ENCODE measurements at regions not wholly inside any gene's neighbourhood (a gene's known extent, or its start where the extent isn't known, plus 50 kb on each side); places are given as distances from the start of the nearest gene placed in this dataset.
"Not testable (repeated sequence)": the region's sequence is repeated elsewhere in the genome, so short reads cannot be mapped to it uniquely, and the experiment has no call there.

DNA sequence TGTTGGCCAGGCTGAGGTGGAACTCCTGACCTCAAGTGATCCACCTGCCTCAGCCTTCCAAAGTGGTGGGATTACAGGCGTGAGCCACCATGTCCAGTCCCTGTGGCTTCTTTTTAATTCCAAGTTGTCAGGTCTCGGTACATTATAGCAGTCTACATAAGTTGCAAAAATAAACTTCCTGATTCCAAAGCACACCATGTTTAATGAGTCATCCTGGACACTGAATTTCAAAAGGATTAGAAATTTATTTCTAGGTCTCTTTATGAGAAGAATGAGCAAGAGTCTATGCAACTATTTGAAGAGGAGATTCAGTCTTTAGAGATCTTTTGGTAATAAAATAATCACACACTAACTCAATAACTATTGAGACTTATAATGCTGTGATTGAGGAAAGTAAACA, 63.9 kb upstream of the MCHR2 start:
- Histone ChIP-seq H3K79me2 (ENCODE audit: insufficient read depth, low read depth) (no peaks in the 10 kb centered on the region), H3K27ac (no peak overlapping the region), H3K4me2 (no peak overlapping the region), H3K27me3 (ENCODE audit: insufficient read depth, low read depth) (no peaks in the 10 kb centered on the region), H3K4me1 (ENCODE audit: low read depth, poor library complexity, severe bottlenecking) (no peaks in the 10 kb centered on the region), H3K36me3 (ENCODE audit: insufficient read depth) (no peaks in the 10 kb centered on the region), H2AFZ (ENCODE audit: low read depth) (no peak overlapping the region), H3K9ac (no peak overlapping the region), H3K4me3 (IDR thresholded peaks at IDR 0.05; ENCODE audit: insufficient read depth, low read depth, low read length) (no peak overlapping the region), H4K20me1 (ENCODE audit: insufficient read depth) (no peaks in the 10 kb centered on the region)
- TF ChIP-seq, protein P1, sequence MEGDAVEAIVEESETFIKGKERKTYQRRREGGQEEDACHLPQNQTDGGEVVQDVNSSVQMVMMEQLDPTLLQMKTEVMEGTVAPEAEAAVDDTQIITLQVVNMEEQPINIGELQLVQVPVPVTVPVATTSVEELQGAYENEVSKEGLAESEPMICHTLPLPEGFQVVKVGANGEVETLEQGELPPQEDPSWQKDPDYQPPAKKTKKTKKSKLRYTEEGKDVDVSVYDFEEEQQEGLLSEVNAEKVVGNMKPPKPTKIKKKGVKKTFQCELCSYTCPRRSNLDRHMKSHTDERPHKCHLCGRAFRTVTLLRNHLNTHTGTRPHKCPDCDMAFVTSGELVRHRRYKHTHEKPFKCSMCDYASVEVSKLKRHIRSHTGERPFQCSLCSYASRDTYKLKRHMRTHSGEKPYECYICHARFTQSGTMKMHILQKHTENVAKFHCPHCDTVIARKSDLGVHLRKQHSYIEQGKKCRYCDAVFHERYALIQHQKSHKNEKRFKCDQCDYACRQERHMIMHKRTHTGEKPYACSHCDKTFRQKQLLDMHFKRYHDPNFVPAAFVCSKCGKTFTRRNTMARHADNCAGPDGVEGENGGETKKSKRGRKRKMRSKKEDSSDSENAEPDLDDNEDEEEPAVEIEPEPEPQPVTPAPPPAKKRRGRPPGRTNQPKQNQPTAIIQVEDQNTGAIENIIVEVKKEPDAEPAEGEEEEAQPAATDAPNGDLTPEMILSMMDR (conservative IDR thresholded peaks at IDR 0.05; ENCODE audit: low read depth, low read length) = no peak

DNA sequence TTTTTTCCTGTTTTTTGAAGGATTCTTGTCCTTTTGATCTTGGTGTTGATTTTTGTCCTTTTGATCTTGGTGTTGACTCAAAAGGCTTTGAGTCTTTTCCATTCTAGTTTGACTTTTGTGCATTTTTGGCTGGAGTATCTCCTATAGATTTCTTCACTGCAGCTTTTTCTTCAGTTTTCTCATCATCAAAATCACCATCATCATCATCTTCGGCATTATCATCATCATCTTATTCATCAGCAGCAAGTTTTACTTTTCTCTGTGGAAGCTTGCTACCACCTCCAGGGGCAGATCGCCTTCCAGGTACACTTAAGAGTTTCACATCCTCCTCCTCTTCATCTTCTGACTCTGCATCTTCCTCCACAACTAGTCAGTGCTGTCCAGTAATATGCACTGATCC, 56.5 kb upstream of the MCHR2 start:
- Histone ChIP-seq H3K27ac (no peak overlapping the region), H3K4me1 (ENCODE audit: low read depth, poor library complexity, severe bottlenecking) (no peaks in the 10 kb centered on the region), H2AFZ (ENCODE audit: low read depth) (no peak overlapping the region), H4K20me1 (ENCODE audit: insufficient read depth) (no peaks in the 10 kb centered on the region), H3K36me3 (ENCODE audit: insufficient read depth) (no peaks in the 10 kb centered on the region), H3K27me3 (ENCODE audit: insufficient read depth, low read depth) (no peaks in the 10 kb centered on the region), H3K9ac (no peak overlapping the region), H3K79me2 (ENCODE audit: insufficient read depth, low read depth) (no peaks in the 10 kb centered on the region), H3K4me2 (no peak overlapping the region), H3K4me3 (IDR thresholded peaks at IDR 0.05; ENCODE audit: insufficient read depth, low read depth, low read length) (no peak overlapping the region)
- TF ChIP-seq, protein P1 (conservative IDR thresholded peaks at IDR 0.05; ENCODE audit: low read depth, low read length) = no peak

DNA sequence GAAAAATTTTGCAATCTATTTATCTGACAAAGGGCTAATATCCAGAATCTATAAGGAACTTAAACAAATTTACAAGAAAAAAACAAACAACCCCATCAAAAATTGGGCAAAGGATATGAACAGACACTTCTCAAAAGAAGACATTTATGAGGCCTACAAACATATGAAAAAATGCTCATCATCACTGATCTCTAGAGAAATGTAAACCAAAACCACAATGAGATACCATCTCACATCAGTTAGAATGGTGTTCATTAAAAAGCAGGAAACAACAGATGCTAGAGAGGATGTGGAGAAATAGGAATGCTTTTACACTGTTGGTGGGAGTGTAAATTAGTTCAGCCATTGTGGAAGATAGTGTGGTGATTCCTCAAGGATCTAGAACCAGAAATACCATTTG, 49.9 kb upstream of the MCHR2 start:
- H3K36me3 ChIP-seq (ENCODE audit: insufficient read depth); H3K4me2 ChIP-seq; H4K20me1 ChIP-seq (ENCODE audit: insufficient read depth); H3K27ac ChIP-seq; H3K4me3 ChIP-seq (IDR thresholded peaks at IDR 0.05; ENCODE audit: insufficient read depth, low read depth, low read length); H3K27me3 ChIP-seq (ENCODE audit: insufficient read depth, low read depth); H3K4me1 ChIP-seq (ENCODE audit: low read depth, poor library complexity, severe bottlenecking); H3K9ac ChIP-seq; H3K79me2 ChIP-seq (ENCODE audit: insufficient read depth, low read depth); H2AFZ ChIP-seq (ENCODE audit: low read depth): not testable (repeated sequence)

All from KMS-11 (cell line).